ENCODE measurements at regions not wholly inside any gene's neighbourhood (a gene's known extent, or its start where the extent isn't known, plus 50 kb on each side); places are given as distances from the start of the nearest gene placed in this dataset.

DNA sequence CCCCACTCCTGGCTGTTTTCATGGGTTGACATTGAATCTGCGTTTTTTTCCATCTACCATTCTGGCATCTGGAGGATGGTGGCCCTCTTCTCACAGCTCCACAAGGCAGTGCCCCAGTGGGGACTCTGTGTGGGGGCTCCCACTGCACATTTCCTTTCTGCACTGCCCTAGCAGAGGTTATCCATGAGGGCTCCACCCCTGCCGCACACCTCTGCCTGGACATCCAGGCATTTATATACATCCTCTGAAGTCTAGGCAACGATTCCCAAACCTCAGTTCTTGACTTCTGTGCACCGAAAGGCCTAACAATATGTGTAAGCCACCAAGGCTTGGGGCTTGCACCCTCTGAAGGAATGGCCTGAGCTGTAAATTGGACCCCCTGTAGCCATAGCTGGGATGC lies 147.9 kb upstream of the FMN2 start:
- Histone ChIP-seq H3K4me3 (no peak overlapping the region), H3K9me2 (replicated peaks; ENCODE audit: insufficient read depth) (no peaks in the 10 kb centered on the region), H3K27me3 (no peaks in the 10 kb centered on the region), H3K4me2 (no peak overlapping the region), H3K4me1 (ENCODE audit: insufficient read depth) (no peaks in the 10 kb centered on the region), H3K27ac (no peak overlapping the region), H3K79me2 (no peaks in the 10 kb centered on the region), H3K9me3 (ENCODE audit: low read depth) (no peaks in the 10 kb centered on the region), H2AFZ (no peak overlapping the region), H3K36me3 (replicated peaks; ENCODE audit: insufficient read depth, low read depth) (no peaks in the 10 kb centered on the region), H4K20me1 (ENCODE audit: insufficient read depth, poor library complexity, severe bottlenecking) (no peaks in the 10 kb centered on the region)
- DNase-seq (ENCODE audit: low spot score) = no peak
- TF ChIP-seq, protein P1, sequence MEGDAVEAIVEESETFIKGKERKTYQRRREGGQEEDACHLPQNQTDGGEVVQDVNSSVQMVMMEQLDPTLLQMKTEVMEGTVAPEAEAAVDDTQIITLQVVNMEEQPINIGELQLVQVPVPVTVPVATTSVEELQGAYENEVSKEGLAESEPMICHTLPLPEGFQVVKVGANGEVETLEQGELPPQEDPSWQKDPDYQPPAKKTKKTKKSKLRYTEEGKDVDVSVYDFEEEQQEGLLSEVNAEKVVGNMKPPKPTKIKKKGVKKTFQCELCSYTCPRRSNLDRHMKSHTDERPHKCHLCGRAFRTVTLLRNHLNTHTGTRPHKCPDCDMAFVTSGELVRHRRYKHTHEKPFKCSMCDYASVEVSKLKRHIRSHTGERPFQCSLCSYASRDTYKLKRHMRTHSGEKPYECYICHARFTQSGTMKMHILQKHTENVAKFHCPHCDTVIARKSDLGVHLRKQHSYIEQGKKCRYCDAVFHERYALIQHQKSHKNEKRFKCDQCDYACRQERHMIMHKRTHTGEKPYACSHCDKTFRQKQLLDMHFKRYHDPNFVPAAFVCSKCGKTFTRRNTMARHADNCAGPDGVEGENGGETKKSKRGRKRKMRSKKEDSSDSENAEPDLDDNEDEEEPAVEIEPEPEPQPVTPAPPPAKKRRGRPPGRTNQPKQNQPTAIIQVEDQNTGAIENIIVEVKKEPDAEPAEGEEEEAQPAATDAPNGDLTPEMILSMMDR (IDR thresholded peaks at IDR 0.05; ENCODE audit: poor library complexity) = no peak
- no peak for TF ChIP-seq EZH2 (IDR thresholded peaks at IDR 0.05; ENCODE audit: borderline replicate concordance)
- no peak for TF ChIP-seq EZH2phosphoT487 (IDR thresholded peaks at IDR 0.05; ENCODE audit: low read depth, severe bottlenecking, unreplicated experiment)
- 91% methylated on average over 4 of the region's 4 CpGs for WGBS (ENCODE audit: low lambda C conversion rate, missing lambda C conversion rate)

DNA sequence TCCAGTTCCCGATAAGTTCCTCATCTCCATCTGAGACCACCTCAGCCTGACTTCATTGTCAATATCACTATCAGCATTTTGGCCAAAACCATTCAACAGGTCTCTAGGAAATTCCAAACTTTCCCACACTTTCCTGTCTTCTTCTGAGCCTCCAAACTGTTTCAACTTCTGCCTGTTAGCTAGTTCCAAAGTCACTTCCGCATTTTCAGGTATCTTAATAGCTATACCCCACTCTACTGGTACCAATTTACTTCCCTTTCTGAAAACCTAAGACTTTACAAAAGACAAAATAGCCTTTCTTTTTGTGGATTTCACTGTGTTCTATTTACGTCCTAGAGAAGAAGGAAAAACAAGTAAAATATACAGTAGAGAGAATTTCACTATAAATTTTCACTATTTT lies 147.0 kb upstream of the FMN2 start:
- no peak overlapping the region for H3K27ac ChIP-seq
- no peak overlapping the region for H3K4me3 ChIP-seq
- no peak for TF ChIP-seq EZH2 (IDR thresholded peaks at IDR 0.05; ENCODE audit: borderline replicate concordance)
- TF ChIP-seq, protein P1 (IDR thresholded peaks at IDR 0.05; ENCODE audit: poor library complexity) = no peak
- TF ChIP-seq EZH2phosphoT487 (IDR thresholded peaks at IDR 0.05; ENCODE audit: low read depth, severe bottlenecking, unreplicated experiment) = no peak
- no peak for DNase-seq (ENCODE audit: low spot score)
- H3K4me2 ChIP-seq = no peak overlapping the region
- no peaks in the 10 kb centered on the region for H3K9me2 ChIP-seq (replicated peaks; ENCODE audit: insufficient read depth)
- no peaks in the 10 kb centered on the region for H3K79me2 ChIP-seq
- 85% methylated on average over 3 of the region's 3 CpGs for WGBS (ENCODE audit: low lambda C conversion rate, missing lambda C conversion rate)
- H3K4me1 ChIP-seq (ENCODE audit: insufficient read depth) = no peaks in the 10 kb centered on the region
- H3K9me3 ChIP-seq (ENCODE audit: low read depth) = no peaks in the 10 kb centered on the region
- no peaks in the 10 kb centered on the region for H3K27me3 ChIP-seq
- no peak overlapping the region for H2AFZ ChIP-seq
- no peaks in the 10 kb centered on the region for H4K20me1 ChIP-seq (ENCODE audit: insufficient read depth, poor library complexity, severe bottlenecking)
- no peaks in the 10 kb centered on the region for H3K36me3 ChIP-seq (replicated peaks; ENCODE audit: insufficient read depth, low read depth)

DNA sequence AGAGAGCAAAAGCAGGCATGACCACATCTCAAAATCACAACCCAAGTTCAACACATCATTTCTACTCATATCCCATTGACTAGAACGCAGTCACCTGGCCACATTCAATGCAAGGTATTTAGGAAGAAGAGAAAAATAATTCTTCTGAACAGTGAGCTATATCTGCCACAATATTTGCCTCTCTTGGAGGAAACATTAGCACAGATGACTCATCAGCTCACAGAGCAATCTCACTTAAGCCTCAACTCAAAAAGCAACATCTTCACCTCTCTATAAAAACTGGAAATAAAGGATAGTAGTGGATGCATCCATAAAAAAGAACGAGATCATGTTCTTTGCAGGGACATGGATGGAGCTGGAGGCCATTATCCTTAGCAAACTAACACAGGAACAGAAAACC lies 143.9 kb upstream of the FMN2 start:
- H3K36me3 ChIP-seq (replicated peaks; ENCODE audit: insufficient read depth, low read depth) = no peaks in the 10 kb centered on the region
- no peaks in the 10 kb centered on the region for H3K4me1 ChIP-seq (ENCODE audit: insufficient read depth)
- 69% methylated on average over 2 of the region's 2 CpGs for WGBS (ENCODE audit: low lambda C conversion rate, missing lambda C conversion rate)
- H3K27me3 ChIP-seq = no peaks in the 10 kb centered on the region
- no peaks in the 10 kb centered on the region for H3K9me3 ChIP-seq (ENCODE audit: low read depth)
- no peak overlapping the region for H3K4me3 ChIP-seq
- no peaks in the 10 kb centered on the region for H3K9me2 ChIP-seq (replicated peaks; ENCODE audit: insufficient read depth)
- no peak overlapping the region for H3K27ac ChIP-seq
- H3K4me2 ChIP-seq = no peak overlapping the region
- H3K79me2 ChIP-seq = no peaks in the 10 kb centered on the region
- DNase-seq (ENCODE audit: low spot score) = no peak
- TF ChIP-seq, protein P1 (IDR thresholded peaks at IDR 0.05; ENCODE audit: poor library complexity) = no peak
- no peak for TF ChIP-seq EZH2 (IDR thresholded peaks at IDR 0.05; ENCODE audit: borderline replicate concordance)
- TF ChIP-seq EZH2phosphoT487 (IDR thresholded peaks at IDR 0.05; ENCODE audit: low read depth, severe bottlenecking, unreplicated experiment) = no peak
- no peak overlapping the region for H2AFZ ChIP-seq
- H4K20me1 ChIP-seq (ENCODE audit: insufficient read depth, poor library complexity, severe bottlenecking) = no peaks in the 10 kb centered on the region

Measured in hepatocyte (in vitro differentiated cells).